ENCODE measurements at regions not wholly inside any gene's neighbourhood (a gene's known extent, or its start where the extent isn't known, plus 50 kb on each side); places are given as distances from the start of the nearest gene placed in this dataset.

GRCh38 chr3:153756816-153757215 lies 364.4 kb upstream of the ARHGEF26 start:
- no peak overlapping the region for H3K4me2 ChIP-seq (replicated peaks; ENCODE audit: extremely low read depth, low read length, poor library complexity, severe bottlenecking)
- no peak for DNase-seq
- Mint-ChIP-seq H3K27ac (no peak overlapping the region), H3K4me3 (no peak overlapping the region), H3K36me3 (no peaks in the 10 kb centered on the region), H3K4me1 (no peaks in the 10 kb centered on the region), H3K27me3 (ENCODE audit: low read depth in 3 of 3) (peaks cover 0 to 2% (median 0%) of the 10 kb centered on the region in 3 donors), H3K9me3 (peaks cover 0 to 4% (median 0%) of the 10 kb centered on the region in 7 donors)
- H2AFZ ChIP-seq (ENCODE audit: insufficient read depth, low read depth, low read length, poor library complexity, severe bottlenecking) = no peak overlapping the region
- H3K27me3 ChIP-seq (ENCODE audit: control insufficient read depth in 2 of 2, insufficient read depth in 2 of 2, low read length in 2 of 2) = no peaks in the 10 kb centered on the region
- no peak overlapping the region for H3K27ac ChIP-seq (ENCODE audit: low read depth in 1 of 2, low read length in 2 of 2)
- H4K20me1 ChIP-seq (ENCODE audit: insufficient read depth, low read length) = no peaks in the 10 kb centered on the region
- intact Hi-C loops (cut with micrococcal nuclease) = no loop called here
- no peak overlapping the region for H3K4me3 ChIP-seq (replicated peaks in 1 of 3; ENCODE audit: low read depth in 2 of 3, low read length in 3 of 3)
- H3K9me3 ChIP-seq (replicated peaks in 1 of 2; ENCODE audit: control insufficient read depth in 1 of 2, insufficient read depth in 1 of 2, low read length in 2 of 2) = no peaks in the 10 kb centered on the region
- TF ChIP-seq CTCF (IDR thresholded peaks at IDR 0.05) = no peak
- H3K4me1 ChIP-seq (ENCODE audit: control insufficient read depth in 1 of 2, insufficient read depth in 2 of 2, low read length in 2 of 2) = no peaks in the 10 kb centered on the region
- H3K36me3 ChIP-seq (replicated peaks in 1 of 2; ENCODE audit: control insufficient read depth in 1 of 2, insufficient read depth in 2 of 2, low read length in 2 of 2) = no peaks in the 10 kb centered on the region
- H3K79me2 ChIP-seq (ENCODE audit: insufficient read depth, low read length) = no peaks in the 10 kb centered on the region
- H3K9ac ChIP-seq (ENCODE audit: insufficient read depth, low read length, poor library complexity, severe bottlenecking) = no peak overlapping the region

GRCh38 chr3:153757839-153758238 lies 363.4 kb upstream of the ARHGEF26 start:
- H3K27ac ChIP-seq (ENCODE audit: low read depth in 1 of 2, low read length in 2 of 2) = no peak overlapping the region
- no peak for DNase-seq
- H3K4me2 ChIP-seq (replicated peaks; ENCODE audit: extremely low read depth, low read length, poor library complexity, severe bottlenecking) = no peak overlapping the region
- no peaks in the 10 kb centered on the region for H3K27me3 ChIP-seq (ENCODE audit: control insufficient read depth in 2 of 2, insufficient read depth in 2 of 2, low read length in 2 of 2)
- no peak overlapping the region for H3K4me3 Mint-ChIP-seq
- H3K36me3 Mint-ChIP-seq = no peaks in the 10 kb centered on the region
- H3K27ac Mint-ChIP-seq = no peak overlapping the region
- H3K4me3 ChIP-seq (replicated peaks in 1 of 3; ENCODE audit: low read depth in 2 of 3, low read length in 3 of 3) = no peak overlapping the region
- H3K36me3 ChIP-seq (replicated peaks in 1 of 2; ENCODE audit: control insufficient read depth in 1 of 2, insufficient read depth in 2 of 2, low read length in 2 of 2) = no peaks in the 10 kb centered on the region
- no peaks in the 10 kb centered on the region for H4K20me1 ChIP-seq (ENCODE audit: insufficient read depth, low read length)
- no peaks in the 10 kb centered on the region for H3K79me2 ChIP-seq (ENCODE audit: insufficient read depth, low read length)
- intact Hi-C loops (cut with micrococcal nuclease) = no loop called here
- H3K9me3 ChIP-seq (replicated peaks in 1 of 2; ENCODE audit: control insufficient read depth in 1 of 2, insufficient read depth in 1 of 2, low read length in 2 of 2) = no peaks in the 10 kb centered on the region
- H3K27me3 Mint-ChIP-seq (ENCODE audit: low read depth in 3 of 3) = peaks cover 0 to 2% (median 0%) of the 10 kb centered on the region in 3 donors
- H3K9ac ChIP-seq (ENCODE audit: insufficient read depth, low read length, poor library complexity, severe bottlenecking) = no peak overlapping the region
- H2AFZ ChIP-seq (ENCODE audit: insufficient read depth, low read depth, low read length, poor library complexity, severe bottlenecking) = no peak overlapping the region
- no peaks in the 10 kb centered on the region for H3K4me1 ChIP-seq (ENCODE audit: control insufficient read depth in 1 of 2, insufficient read depth in 2 of 2, low read length in 2 of 2)
- WGBS (ENCODE audit: insufficient coverage) = no CpG with 5 or more reads among the region's 3 CpGs
- no peak for TF ChIP-seq CTCF (IDR thresholded peaks at IDR 0.05)
- H3K4me1 Mint-ChIP-seq = no peaks in the 10 kb centered on the region
- H3K9me3 Mint-ChIP-seq = peaks cover 0 to 4% (median 0%) of the 10 kb centered on the region in 7 donors

Data from CD14-positive monocyte (primary cell).